Astrocyte (in vitro differentiated cells and primary cell): ENCODE measurements at regions not wholly inside any gene's neighbourhood (a gene's known extent, or its start where the extent isn't known, plus 50 kb on each side); places are given as distances from the start of the nearest gene placed in this dataset.

ENCODE experiments used
- CTCF ChIP-seq: IDR thresholded peaks from 2 replicates; pipeline ENCODE4 v1.5.1; 2011; ENCODE audit warnings: low read depth, mild to moderate bottlenecking, inconsistent platforms, low read length, moderate library complexity; ENCODE audit not compliant: insufficient read depth
- EZH2 ChIP-seq: IDR thresholded peaks from 2 replicates; pipeline ENCODE4 v1.6.1; 2012; ENCODE audit warnings: mild to moderate bottlenecking, low read length, inconsistent platforms; ENCODE audit not compliant: insufficient read depth

DNA sequence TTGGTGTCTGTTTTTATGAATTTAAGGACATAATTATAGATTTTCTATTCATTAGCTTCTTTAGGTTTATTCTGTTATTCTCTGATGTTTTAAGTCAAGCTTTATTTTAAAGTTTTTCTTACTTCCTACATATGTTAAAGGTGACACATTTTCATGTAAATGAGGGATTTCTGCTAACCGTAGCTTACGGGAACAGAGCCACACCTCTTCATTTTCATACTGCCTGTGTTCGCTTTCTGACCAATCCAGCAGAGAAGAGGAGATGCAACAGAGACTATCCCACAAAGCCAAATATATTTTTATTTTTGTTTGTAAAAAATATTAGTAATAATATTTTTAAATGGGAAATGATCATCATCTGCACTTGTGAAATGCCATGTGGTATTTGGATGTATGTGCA, 774.1 kb downstream of the BRD1 start:
- TF ChIP-seq CTCF = no peak
- TF ChIP-seq EZH2 = no peak
